HUES6 (cell line): ENCODE measurements at regions not wholly inside any gene's neighbourhood (a gene's known extent, or its start where the extent isn't known, plus 50 kb on each side); places are given as distances from the start of the nearest gene placed in this dataset.

Source experiments
- H3K27ac ChIP-seq: 2 replicates; pipeline ENCODE4 v1.7.0; 2013; ENCODE audit warnings: low read depth, mild to moderate bottlenecking, low read length, inconsistent platforms
- H3K27me3 ChIP-seq: 2 replicates; pipeline ENCODE4 v1.6.1; 2013; ENCODE audit warnings: low read length; ENCODE audit not compliant: control insufficient read depth, insufficient read depth
- H3K36me3 ChIP-seq: 2 replicates; pipeline ENCODE4 v1.6.1; 2013; ENCODE audit warnings: low read length; ENCODE audit not compliant: control insufficient read depth, insufficient read depth
- H3K4me1 ChIP-seq: 2 replicates; pipeline ENCODE4 v1.6.1; 2013; ENCODE audit warnings: low read length; ENCODE audit not compliant: control insufficient read depth, insufficient read depth
- H3K4me3 ChIP-seq: 2 replicates; pipeline ENCODE4 v1.5.1; 2013; ENCODE audit warnings: low read depth, low read length
- H3K9ac ChIP-seq: one replicate; pipeline ENCODE4 v1.6.1; 2013; ENCODE audit warnings: mild to moderate bottlenecking, low read length
- H3K9me3 ChIP-seq: 2 replicates; pipeline ENCODE4 v1.6.1; 2013; ENCODE audit warnings: low read depth, low read length; ENCODE audit not compliant: control insufficient read depth, insufficient read depth

- Histone ChIP-seq H3K27me3 (no peaks in the 10 kb centered on the region), H3K36me3 (no peaks in the 10 kb centered on the region), H3K9me3 (no peaks in the 10 kb centered on the region), H3K4me1 (peaks cover 7% of the 10 kb centered on the region; the same call in 1 of the 2 replicates), H3K4me3 (no peak overlapping the region), H3K27ac (no peak overlapping the region), H3K9ac (no peak overlapping the region)
Measured at GRCh38 chr21:27265949-27266348, 299.1 kb upstream of the ADAMTS5 start.

DNA sequence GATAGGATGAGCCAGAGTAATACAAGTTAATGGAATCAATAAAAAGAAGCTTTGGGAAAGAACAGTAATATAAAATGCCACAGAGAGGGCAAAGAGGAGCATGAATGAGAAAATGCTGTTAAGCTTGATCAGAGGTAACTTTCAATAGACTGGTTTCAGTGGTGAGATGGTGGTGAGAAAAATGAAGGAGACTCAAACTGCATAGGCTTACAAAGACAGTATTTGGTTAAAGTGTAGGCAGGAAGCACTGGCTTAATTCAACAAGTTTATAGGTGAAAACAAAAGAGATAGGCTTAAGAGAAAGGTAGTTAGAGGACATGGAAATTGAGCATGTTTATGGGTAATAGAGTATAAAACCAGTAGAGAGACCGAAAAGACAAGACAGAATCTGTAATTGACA lies 298.6 kb upstream of the ADAMTS5 start:
- H3K9me3 ChIP-seq: no peaks in the 10 kb centered on the region
- peaks cover 7% of the 10 kb centered on the region; the same call in 1 of the 2 replicates for H3K4me1 ChIP-seq
- no peak overlapping the region for H3K9ac ChIP-seq
- H3K4me3 ChIP-seq: no peak overlapping the region
- no peak overlapping the region for H3K27ac ChIP-seq
- no peaks in the 10 kb centered on the region for H3K27me3 ChIP-seq
- no peaks in the 10 kb centered on the region for H3K36me3 ChIP-seq

DNA sequence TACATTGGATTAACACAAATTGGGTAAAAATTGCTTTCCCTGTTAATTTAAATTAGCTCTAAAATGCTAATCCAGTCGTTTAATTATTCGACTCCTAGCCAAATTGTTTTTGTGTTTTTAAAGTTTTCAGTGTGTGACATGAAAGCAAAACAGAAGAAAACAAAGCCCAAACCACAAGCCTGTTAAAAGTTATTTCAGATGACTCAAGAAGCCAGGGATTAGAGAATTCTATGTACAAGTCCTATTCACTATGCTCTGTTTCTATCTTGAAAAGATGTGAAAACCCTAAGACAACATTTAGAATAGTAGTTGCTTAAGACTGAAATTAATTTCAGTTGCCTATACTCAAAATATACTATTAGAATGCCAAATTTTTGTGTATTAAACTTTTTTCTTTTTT lies 294.8 kb upstream of the ADAMTS5 start:
- no peaks in the 10 kb centered on the region for H3K27me3 ChIP-seq

GRCh38 chr21:27260728-27261127 lies 293.8 kb upstream of the ADAMTS5 start:
- no peak overlapping the region for H3K9ac ChIP-seq
- no peaks in the 10 kb centered on the region for H3K27me3 ChIP-seq
- H3K36me3 ChIP-seq: no peaks in the 10 kb centered on the region
- H3K4me1 ChIP-seq: no peaks in the 10 kb centered on the region
- H3K4me3 ChIP-seq: no peak overlapping the region
- no peak overlapping the region for H3K27ac ChIP-seq
- H3K9me3 ChIP-seq: no peaks in the 10 kb centered on the region

More for the DNA sequence above, 294.8 kb upstream of the ADAMTS5 start:
- Histone ChIP-seq H3K27ac (no peak overlapping the region), H3K36me3 (no peaks in the 10 kb centered on the region), H3K4me1 (no peaks in the 10 kb centered on the region), H3K9ac (no peak overlapping the region), H3K9me3 (no peaks in the 10 kb centered on the region), H3K4me3 (no peak overlapping the region)

DNA sequence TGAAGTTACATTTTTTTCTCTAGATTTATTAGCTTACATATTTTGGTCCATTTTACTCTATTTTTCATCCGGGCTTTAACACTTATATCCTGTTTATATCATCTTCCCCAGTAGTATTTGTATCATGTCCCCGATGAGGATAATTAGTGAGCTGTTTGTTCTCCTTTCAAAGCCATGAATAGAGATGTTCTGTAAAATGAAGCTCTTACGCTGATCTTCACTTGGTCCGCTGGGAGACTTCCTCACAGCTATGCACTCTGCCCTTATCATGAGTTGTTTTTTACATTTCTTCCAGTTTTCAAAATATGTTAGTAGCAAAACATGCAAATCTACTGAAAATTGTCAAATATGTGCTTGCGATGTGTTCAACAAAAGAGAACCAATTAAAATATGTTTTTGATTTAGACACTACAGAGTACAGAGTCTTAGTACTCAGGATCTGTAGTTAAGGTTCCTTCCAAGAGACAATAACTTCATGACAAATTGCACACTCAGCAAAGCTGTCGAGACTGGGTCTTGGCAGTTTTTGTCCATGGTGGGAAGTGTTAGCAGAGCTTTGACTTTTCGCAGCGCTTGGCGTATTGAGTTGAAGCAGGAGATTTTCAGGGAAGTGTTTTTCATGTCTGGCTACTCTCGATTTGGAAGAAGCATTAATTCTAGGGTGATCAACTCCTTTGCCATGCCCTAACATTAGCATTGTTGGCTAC lies 292.0 kb upstream of the ADAMTS5 start:
- Histone ChIP-seq H3K4me3 (no peak overlapping the region), H3K27ac (no peak overlapping the region), H3K9me3 (no peaks in the 10 kb centered on the region), H3K27me3 (no peaks in the 10 kb centered on the region), H3K36me3 (no peaks in the 10 kb centered on the region), H3K4me1 (no peaks in the 10 kb centered on the region), H3K9ac (no peak overlapping the region)

- Histone ChIP-seq H3K4me3 (no peak overlapping the region), H3K27me3 (no peaks in the 10 kb centered on the region), H3K27ac (no peak overlapping the region), H3K9ac (no peak overlapping the region), H3K36me3 (no peaks in the 10 kb centered on the region), H3K4me1 (no peaks in the 10 kb centered on the region), H3K9me3 (no peaks in the 10 kb centered on the region)
Measured at GRCh38 chr21:27257908-27258556, 291.1 kb upstream of the ADAMTS5 start.

DNA sequence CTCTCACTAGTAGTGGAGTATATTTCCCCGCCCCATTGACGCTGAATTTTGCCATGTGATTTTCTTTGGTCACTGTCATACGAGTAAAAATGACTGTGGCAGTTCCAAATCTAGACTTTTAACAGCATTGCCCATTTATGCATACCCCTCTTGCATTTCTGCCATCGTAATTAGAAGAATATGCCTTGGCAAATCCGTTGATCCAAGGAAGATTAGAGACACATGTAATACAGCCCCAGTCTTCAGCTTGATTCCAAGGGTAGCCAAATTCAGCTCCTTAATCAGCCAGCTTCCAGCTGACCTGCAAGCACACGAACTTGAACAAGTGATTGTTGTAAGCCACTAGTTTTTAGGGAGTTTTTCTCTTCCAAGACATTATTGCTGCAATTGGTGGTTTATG lies 290.3 kb upstream of the ADAMTS5 start:
- Histone ChIP-seq H3K9ac (no peak overlapping the region), H3K4me1 (no peaks in the 10 kb centered on the region), H3K9me3 (no peaks in the 10 kb centered on the region), H3K27me3 (no peaks in the 10 kb centered on the region), H3K27ac (no peak overlapping the region), H3K36me3 (no peaks in the 10 kb centered on the region), H3K4me3 (no peak overlapping the region)

DNA sequence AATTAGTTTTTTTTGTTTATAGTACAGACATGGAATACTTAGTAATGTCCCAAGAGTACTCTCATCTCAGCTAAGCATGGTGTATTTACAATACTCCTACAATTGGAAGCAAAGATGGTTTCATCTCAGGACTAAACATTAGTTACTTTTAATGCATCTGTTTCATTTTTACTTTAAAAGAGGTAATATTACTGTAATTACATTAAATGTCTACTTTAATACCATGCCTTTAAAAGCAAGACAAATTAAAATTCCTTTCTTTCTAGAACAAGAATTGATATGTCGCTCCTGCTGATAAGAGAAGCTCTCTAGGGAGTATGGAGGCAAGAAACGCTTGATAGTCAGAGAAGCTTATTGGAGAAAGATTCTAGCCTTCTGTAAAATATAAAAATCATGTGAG lies 284.9 kb upstream of the ADAMTS5 start:
- Histone ChIP-seq H3K9me3 (no peaks in the 10 kb centered on the region), H3K9ac (no peak overlapping the region), H3K27ac (no peak overlapping the region), H3K36me3 (no peaks in the 10 kb centered on the region), H3K4me3 (no peak overlapping the region), H3K4me1 (no peaks in the 10 kb centered on the region), H3K27me3 (no peaks in the 10 kb centered on the region)

GRCh38 chr21:27250366-27250765 lies 283.5 kb upstream of the ADAMTS5 start:
- H3K9me3 ChIP-seq: no peaks in the 10 kb centered on the region
- H3K4me3 ChIP-seq: no peak overlapping the region
- H3K27ac ChIP-seq: no peak overlapping the region
- no peak overlapping the region for H3K9ac ChIP-seq
- H3K27me3 ChIP-seq: no peaks in the 10 kb centered on the region
- H3K4me1 ChIP-seq: no peaks in the 10 kb centered on the region
- no peaks in the 10 kb centered on the region for H3K36me3 ChIP-seq

- Histone ChIP-seq H3K9ac (no peak overlapping the region), H3K36me3 (no peaks in the 10 kb centered on the region)
Measured at GRCh38 chr21:27248814-27249213, 281.9 kb upstream of the ADAMTS5 start.

GRCh38 chr21:27246741-27247140 lies 279.9 kb upstream of the ADAMTS5 start:
- Histone ChIP-seq H3K36me3 (no peaks in the 10 kb centered on the region), H3K27ac (no peak overlapping the region), H3K27me3 (no peaks in the 10 kb centered on the region), H3K9me3 (no peaks in the 10 kb centered on the region), H3K4me3 (no peak overlapping the region), H3K4me1 (no peaks in the 10 kb centered on the region), H3K9ac (no peak overlapping the region)

More at GRCh38 chr21:27248814-27249213, 281.9 kb upstream of the ADAMTS5 start:
- Histone ChIP-seq H3K27me3 (no peaks in the 10 kb centered on the region), H3K27ac (no peak overlapping the region), H3K4me3 (no peak overlapping the region), H3K4me1 (no peaks in the 10 kb centered on the region), H3K9me3 (no peaks in the 10 kb centered on the region)
